Activated CD8-positive, alpha-beta T cell treated with anti-CD3 and anti-CD28 coated beads for 36 hours (primary cell): ENCODE measurements at regions not wholly inside any gene's neighbourhood (a gene's known extent, or its start where the extent isn't known, plus 50 kb on each side); places are given as distances from the start of the nearest gene placed in this dataset.

Source experiments
- ATAC-seq: fragments of 200-7000 bp; cut with Tn5 transposase; one replicate; pipeline ENCODE4 v1.10.0; 2021; ENCODE audit warnings: mild to moderate bottlenecking, moderate library complexity
- CTCF ChIA-PET: fragments of 350-600 bp; sonication (Branson Sonifier 250); formaldehyde crosslinking; loops from one replicate; lab custom pipeline; 2021; ENCODE audit warnings: antibody characterized with exemption; lab: Charles Lee
- POLR2A ChIA-PET: fragments of 350-600 bp; sonication (Branson Sonifier 250); formaldehyde crosslinking; loops from one replicate; lab custom pipeline; 2021; ENCODE audit warnings: antibody characterized with exemption; lab: Charles Lee
- DNase-seq: peaks from one replicate; pipeline ENCODE4 v3.0.0-alpha.2; 2020
- H3K27ac Mint-ChIP-seq: one replicate; pipeline ENCODE4 v1.8.0; 2021; ENCODE audit warnings: mild to moderate bottlenecking, mixed read lengths
- H3K27me3 Mint-ChIP-seq: one replicate; pipeline ENCODE4 v1.8.0; 2021; ENCODE audit warnings: mixed read lengths
- H3K36me3 Mint-ChIP-seq: one replicate; pipeline ENCODE4 v1.8.0; 2021; ENCODE audit warnings: low read depth, mixed read lengths
- H3K4me1 Mint-ChIP-seq: one replicate; pipeline ENCODE4 v1.8.0; 2021; ENCODE audit warnings: low read depth, mixed read lengths
- H3K4me3 Mint-ChIP-seq: one replicate; pipeline ENCODE4 v1.8.0; 2021; ENCODE audit warnings: mild to moderate bottlenecking, moderate library complexity, mixed read lengths
- H3K9me3 Mint-ChIP-seq: one replicate; pipeline ENCODE4 v1.8.0; 2021; ENCODE audit warnings: mixed read lengths
- CTCF ChIP-seq: fragments of 200-600 bp; IDR thresholded peaks from one replicate; pipeline ENCODE4 v1.8.0; 2022; ENCODE audit warnings: antibody characterized with exemption, mild to moderate bottlenecking
- intact Hi-C: fragments of 100-400 bp; cut with micrococcal nuclease; formaldehyde crosslinking; loops from one replicate; pipeline ENCODE4 v1.10.0; 2022

GRCh38 chr4:187479511-187479910 is 516.1 kb upstream of the ZFP42 start:
- intact Hi-C loops: no loop called here
- Mint-ChIP-seq H3K27me3 (no peaks in the 10 kb centered on the region), H3K9me3 (peaks cover 14% of the 10 kb centered on the region), H3K4me1 (no peaks in the 10 kb centered on the region), H3K27ac (no peak overlapping the region), H3K4me3 (no peak overlapping the region), H3K36me3 (no peaks in the 10 kb centered on the region)
- TF ChIP-seq CTCF: no peak
- ATAC-seq (no peak), DNase-seq (no peak)
- POLR2A ChIA-PET: no interaction called here
- CTCF ChIA-PET: no interaction called here

- Mint-ChIP-seq H3K4me1 (no peaks in the 10 kb centered on the region), H3K27me3 (no peaks in the 10 kb centered on the region), H3K27ac (no peak overlapping the region), H3K36me3 (no peaks in the 10 kb centered on the region), H3K4me3 (no peak overlapping the region), H3K9me3 (peaks cover 14% of the 10 kb centered on the region)
- ChIA-PET CTCF (no interaction called here), POLR2A (interaction anchor here (0.6 kb wide), 1 partner anchor 1470 kb away, joined by 3 read pairs; no protein-coding TSS in a partner anchor)
- DNase-seq (no peak), ATAC-seq (no peak)
- intact Hi-C loops: no loop called here
- TF ChIP-seq CTCF: no peak
Measured at GRCh38 chr4:187480146-187481145, 515.1 kb upstream of the ZFP42 start.

DNA sequence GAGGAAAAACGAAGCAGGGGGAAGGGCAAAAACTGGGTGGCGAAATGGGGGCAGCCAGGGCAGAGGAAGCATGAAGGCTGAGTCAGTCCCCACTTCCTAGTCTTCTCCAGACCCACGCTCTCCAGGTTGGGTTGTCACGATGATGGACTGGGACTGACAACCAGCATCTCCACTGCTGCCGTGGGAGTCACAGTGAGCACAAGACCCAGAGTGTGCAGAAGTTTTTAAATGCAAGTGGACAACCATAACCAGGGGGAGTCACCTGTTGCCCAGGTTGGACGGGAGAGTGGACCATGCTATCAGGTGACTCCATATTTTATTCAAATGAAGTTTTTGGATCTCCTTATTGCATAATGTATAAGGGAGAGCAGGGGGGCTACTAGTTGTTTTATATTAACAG is 511.4 kb upstream of the ZFP42 start:
- ChIA-PET CTCF (no interaction called here), POLR2A (no interaction called here)
- no peak for TF ChIP-seq CTCF
- Mint-ChIP-seq H3K4me1 (no peaks in the 10 kb centered on the region), H3K4me3 (no peak overlapping the region), H3K36me3 (no peaks in the 10 kb centered on the region), H3K27ac (no peak overlapping the region), H3K9me3 (peaks cover 11% of the 10 kb centered on the region), H3K27me3 (no peaks in the 10 kb centered on the region)
- ATAC-seq (no peak), DNase-seq (no peak)
- intact Hi-C loops: no loop called here

DNA sequence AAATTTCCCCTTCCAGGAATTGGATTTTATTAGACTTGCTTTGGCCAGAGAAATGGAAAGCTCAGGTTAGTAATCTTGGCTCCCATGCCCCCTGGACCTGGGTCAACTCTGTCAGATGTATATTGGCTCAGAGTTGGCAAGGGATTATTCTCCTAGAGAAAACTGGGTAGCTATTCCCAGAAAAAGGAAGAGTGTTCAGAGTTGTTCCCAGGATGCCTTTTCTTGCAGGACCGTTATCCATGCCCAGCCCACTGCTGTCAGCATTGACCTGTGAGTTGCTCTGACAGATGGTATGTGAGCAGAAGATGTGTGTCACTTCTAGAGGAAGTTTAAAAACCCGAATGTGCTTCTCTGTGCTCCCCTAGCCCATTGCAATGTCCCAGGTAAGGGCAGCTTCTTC is 509.9 kb upstream of the ZFP42 start:
- H3K4me1 Mint-ChIP-seq: no peaks in the 10 kb centered on the region
- no peaks in the 10 kb centered on the region for H3K36me3 Mint-ChIP-seq
- ChIA-PET POLR2A (no interaction called here), CTCF (interaction anchor here (0.9 kb wide), 1 partner anchor 14 kb away, joined by 3 read pairs; no protein-coding TSS in a partner anchor)
- intact Hi-C loops: no loop called here
- H3K27ac Mint-ChIP-seq: no peak overlapping the region
- H3K4me3 Mint-ChIP-seq: no peak overlapping the region
- no peak for ATAC-seq
- no peak for TF ChIP-seq CTCF
- no peaks in the 10 kb centered on the region for H3K27me3 Mint-ChIP-seq
- H3K9me3 Mint-ChIP-seq: peaks cover 10% of the 10 kb centered on the region
- no peak for DNase-seq

DNA sequence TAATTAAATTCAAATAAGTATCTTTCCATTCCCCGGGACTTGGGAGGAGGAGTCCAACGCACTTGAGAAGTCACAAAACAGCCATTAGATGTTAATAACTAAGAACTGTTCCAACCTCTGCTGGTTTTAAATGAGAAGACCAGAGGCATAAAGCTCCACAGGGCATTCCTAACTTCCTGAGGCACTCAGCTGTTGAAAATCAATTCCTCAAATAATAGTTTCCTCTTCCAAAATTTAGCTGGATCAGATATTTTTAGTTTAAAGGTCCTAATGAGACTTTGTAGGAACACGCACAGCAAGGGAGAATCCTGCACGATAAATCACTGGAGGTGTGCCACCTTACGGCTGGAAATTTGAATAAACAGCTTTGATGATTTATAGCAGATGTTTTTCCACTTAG is 504.3 kb upstream of the ZFP42 start:
- CTCF ChIA-PET: no interaction called here

More for the DNA sequence above, 504.3 kb upstream of the ZFP42 start:
- H3K36me3 Mint-ChIP-seq: no peaks in the 10 kb centered on the region
- ATAC-seq: no peak
- H3K4me3 Mint-ChIP-seq: no peak overlapping the region
- H3K27me3 Mint-ChIP-seq: no peaks in the 10 kb centered on the region
- no peak for TF ChIP-seq CTCF
- intact Hi-C loops: no loop called here
- no peak overlapping the region for H3K27ac Mint-ChIP-seq
- peaks cover 8% of the 10 kb centered on the region for H3K9me3 Mint-ChIP-seq
- H3K4me1 Mint-ChIP-seq: no peaks in the 10 kb centered on the region
- POLR2A ChIA-PET: no interaction called here
- DNase-seq: no peak
